ENCODE measurements at regions not wholly inside any gene's neighbourhood (a gene's known extent, or its start where the extent isn't known, plus 50 kb on each side); places are given as distances from the start of the nearest gene placed in this dataset.

DNA sequence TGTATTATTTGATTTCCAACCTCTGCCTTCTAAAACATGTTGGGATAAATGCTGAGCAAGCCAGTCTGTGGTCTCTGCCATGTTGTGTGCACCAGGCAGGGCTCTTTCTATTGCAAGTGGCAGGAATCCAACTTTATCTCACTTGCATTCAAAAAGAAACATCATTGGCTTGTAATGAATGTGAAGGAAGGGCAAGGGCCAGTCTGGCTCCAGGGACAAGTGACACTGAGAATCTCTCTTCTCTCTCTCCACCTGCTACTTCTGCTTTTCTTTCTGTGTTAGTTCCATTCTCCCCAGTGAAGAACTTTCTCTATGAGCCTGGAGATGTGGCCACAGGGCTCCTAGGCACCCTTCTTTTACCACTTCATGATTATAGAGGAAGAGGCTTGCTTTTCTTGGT lies 329.9 kb upstream of the NCAM1 start:
- Histone ChIP-seq H3K9me3 (replicated peaks in 1 of 2; ENCODE audit: control insufficient read depth in 2 of 2, insufficient read depth in 1 of 2, low read depth in 1 of 2, low read length in 2 of 2) (no peaks in the 10 kb centered on the region), H4K8ac (ENCODE audit: low read depth, low read length) (no peak overlapping the region), H3K4me2 (ENCODE audit: insufficient read depth, low read length, poor library complexity, severe bottlenecking) (no peak overlapping the region), H3K4me3 (ENCODE audit: low read length in 2 of 2) (no peak overlapping the region), H2BK5ac (ENCODE audit: low read length) (no peak overlapping the region), H3K4me1 (ENCODE audit: control insufficient read depth in 2 of 2, insufficient read depth in 1 of 2, low read depth in 1 of 2, low read length in 2 of 2) (peaks cover 0 to 2% of the 10 kb centered on the region in 2 donors), H3K14ac (ENCODE audit: low read length) (no peak overlapping the region), H3K18ac (ENCODE audit: low read length) (no peak overlapping the region), H3K36me3 (replicated peaks in 1 of 2; ENCODE audit: control insufficient read depth in 2 of 2, insufficient read depth in 2 of 2, low read length in 2 of 2) (no peaks in the 10 kb centered on the region), H2BK12ac (ENCODE audit: low read length) (no peak overlapping the region), H3K79me1 (ENCODE audit: low read depth, low read length) (no peaks in the 10 kb centered on the region), H3K27me3 (ENCODE audit: control insufficient read depth in 3 of 3, insufficient read depth in 3 of 3, low read depth in 1 of 3, low read length in 3 of 3) (no peaks in the 10 kb centered on the region), H2AFZ (ENCODE audit: low read length) (no peak overlapping the region), H3K23ac (ENCODE audit: low read depth, low read length, poor library complexity) (no peak overlapping the region), H2AK5ac (ENCODE audit: low read depth, low read length) (no peak overlapping the region), H4K91ac (ENCODE audit: low read depth, low read length, poor library complexity) (no peak overlapping the region), H3K4ac (ENCODE audit: low read length) (no peak overlapping the region), H2BK120ac (ENCODE audit: low read depth, low read length) (no peak overlapping the region), H2BK15ac (ENCODE audit: low read length) (no peak overlapping the region), H3K9ac (ENCODE audit: low read depth, low read length, poor library complexity) (no peak overlapping the region), H3K27ac (replicated peaks; ENCODE audit: low read length) (no peak overlapping the region)
- no peak for DNase-seq (ENCODE audit: low spot score)

GRCh38 chr11:112632866-112633505 lies 328.2 kb upstream of the NCAM1 start:
- Histone ChIP-seq H3K18ac (ENCODE audit: low read length) (no peak overlapping the region), H2BK15ac (ENCODE audit: low read length) (no peak overlapping the region), H2AK5ac (ENCODE audit: low read depth, low read length) (no peak overlapping the region), H2BK5ac (ENCODE audit: low read length) (no peak overlapping the region), H3K4me2 (ENCODE audit: insufficient read depth, low read length, poor library complexity, severe bottlenecking) (no peak overlapping the region), H3K79me1 (ENCODE audit: low read depth, low read length) (no peaks in the 10 kb centered on the region), H3K4me1 (ENCODE audit: control insufficient read depth in 2 of 2, insufficient read depth in 1 of 2, low read depth in 1 of 2, low read length in 2 of 2) (peaks cover 0 to 2% of the 10 kb centered on the region in 2 donors), H2BK12ac (ENCODE audit: low read length) (no peak overlapping the region), H2BK120ac (ENCODE audit: low read depth, low read length) (no peak overlapping the region), H3K4ac (ENCODE audit: low read length) (no peak overlapping the region), H3K9me3 (replicated peaks in 1 of 2; ENCODE audit: control insufficient read depth in 2 of 2, insufficient read depth in 1 of 2, low read depth in 1 of 2, low read length in 2 of 2) (peaks cover 0 to 3% of the 10 kb centered on the region in 2 donors), H3K4me3 (ENCODE audit: low read length in 2 of 2) (no peak overlapping the region), H3K27ac (replicated peaks; ENCODE audit: low read length) (no peak overlapping the region), H3K27me3 (ENCODE audit: control insufficient read depth in 3 of 3, insufficient read depth in 3 of 3, low read depth in 1 of 3, low read length in 3 of 3) (no peaks in the 10 kb centered on the region), H2AFZ (ENCODE audit: low read length) (no peak overlapping the region), H3K36me3 (replicated peaks in 1 of 2; ENCODE audit: control insufficient read depth in 2 of 2, insufficient read depth in 2 of 2, low read length in 2 of 2) (no peaks in the 10 kb centered on the region), H3K23ac (ENCODE audit: low read depth, low read length, poor library complexity) (no peak overlapping the region), H3K14ac (ENCODE audit: low read length) (no peak overlapping the region), H4K8ac (ENCODE audit: low read depth, low read length) (no peak overlapping the region), H3K9ac (ENCODE audit: low read depth, low read length, poor library complexity) (no peak overlapping the region), H4K91ac (ENCODE audit: low read depth, low read length, poor library complexity) (no peak overlapping the region)
- DNase-seq (ENCODE audit: low spot score), result no peak
- WGBS, 2 donors (ENCODE audit: extremely low coverage in 2 of 2, insufficient read length in 2 of 2, insufficient replicate concordance in 1 of 2), result no CpG with 5 or more reads among the region's 5 CpGs

DNA sequence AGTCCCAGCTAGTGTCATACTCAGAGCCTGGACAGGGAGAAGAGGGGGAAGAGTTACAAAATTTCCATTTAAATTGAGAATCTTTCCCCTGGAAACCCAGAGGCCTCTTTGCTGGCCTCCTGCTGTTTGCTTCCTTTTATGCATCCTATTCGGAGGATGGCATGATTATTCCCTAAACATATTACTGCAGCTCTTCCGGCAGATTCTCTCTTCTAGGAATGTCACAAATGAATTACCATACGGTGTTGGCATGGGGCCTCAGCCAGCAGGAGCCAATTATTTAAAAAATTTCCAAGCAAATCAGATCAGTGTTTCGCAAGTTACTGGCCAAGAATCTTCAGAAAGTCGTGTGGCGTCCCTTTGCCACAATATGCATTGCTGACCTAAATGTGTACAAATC lies 326.7 kb upstream of the NCAM1 start:
- Histone ChIP-seq H2BK120ac (ENCODE audit: low read depth, low read length) (no peak overlapping the region), H3K9me3 (replicated peaks in 1 of 2; ENCODE audit: control insufficient read depth in 2 of 2, insufficient read depth in 1 of 2, low read depth in 1 of 2, low read length in 2 of 2) (peaks cover 0 to 3% of the 10 kb centered on the region in 2 donors), H3K27ac (replicated peaks; ENCODE audit: low read length) (no peak overlapping the region), H4K8ac (ENCODE audit: low read depth, low read length) (no peak overlapping the region), H3K4ac (ENCODE audit: low read length) (no peak overlapping the region), H3K36me3 (replicated peaks in 1 of 2; ENCODE audit: control insufficient read depth in 2 of 2, insufficient read depth in 2 of 2, low read length in 2 of 2) (no peaks in the 10 kb centered on the region), H4K91ac (ENCODE audit: low read depth, low read length, poor library complexity) (no peak overlapping the region), H3K9ac (ENCODE audit: low read depth, low read length, poor library complexity) (no peak overlapping the region), H2BK12ac (ENCODE audit: low read length) (no peak overlapping the region), H2AFZ (ENCODE audit: low read length) (peak overlapping the region; percentile 58), H3K4me1 (ENCODE audit: control insufficient read depth in 2 of 2, insufficient read depth in 1 of 2, low read depth in 1 of 2, low read length in 2 of 2) (peaks cover 0 to 2% of the 10 kb centered on the region in 2 donors), H3K4me3 (ENCODE audit: low read length in 2 of 2) (no peak overlapping the region), H3K14ac (ENCODE audit: low read length) (no peak overlapping the region), H2BK15ac (ENCODE audit: low read length) (peak overlapping the region; percentile 11), H2BK5ac (ENCODE audit: low read length) (no peak overlapping the region), H3K27me3 (ENCODE audit: control insufficient read depth in 3 of 3, insufficient read depth in 3 of 3, low read depth in 1 of 3, low read length in 3 of 3) (no peaks in the 10 kb centered on the region), H3K18ac (ENCODE audit: low read length) (no peak overlapping the region), H3K4me2 (ENCODE audit: insufficient read depth, low read length, poor library complexity, severe bottlenecking) (no peak overlapping the region), H3K79me1 (ENCODE audit: low read depth, low read length) (no peaks in the 10 kb centered on the region), H3K23ac (ENCODE audit: low read depth, low read length, poor library complexity) (no peak overlapping the region), H2AK5ac (ENCODE audit: low read depth, low read length) (no peak overlapping the region)
- no CpG with 5 or more reads among the region's 6 CpGs for WGBS, 2 donors (ENCODE audit: extremely low coverage in 2 of 2, insufficient read length in 2 of 2, insufficient replicate concordance in 1 of 2)
- no peak for DNase-seq (ENCODE audit: low spot score)

- Histone ChIP-seq H3K14ac (ENCODE audit: low read length) (no peak overlapping the region), H4K91ac (ENCODE audit: low read depth, low read length, poor library complexity) (no peak overlapping the region), H3K9me3 (replicated peaks in 1 of 2; ENCODE audit: control insufficient read depth in 2 of 2, insufficient read depth in 1 of 2, low read depth in 1 of 2, low read length in 2 of 2) (peaks cover 0 to 3% of the 10 kb centered on the region in 2 donors), H2AFZ (ENCODE audit: low read length) (no peak overlapping the region), H2BK5ac (ENCODE audit: low read length) (no peak overlapping the region), H4K8ac (ENCODE audit: low read depth, low read length) (no peak overlapping the region), H3K79me1 (ENCODE audit: low read depth, low read length) (no peaks in the 10 kb centered on the region), H2BK120ac (ENCODE audit: low read depth, low read length) (no peak overlapping the region), H3K27ac (replicated peaks; ENCODE audit: low read length) (no peak overlapping the region), H3K18ac (ENCODE audit: low read length) (no peak overlapping the region), H3K4me2 (ENCODE audit: insufficient read depth, low read length, poor library complexity, severe bottlenecking) (no peak overlapping the region), H2AK5ac (ENCODE audit: low read depth, low read length) (no peak overlapping the region), H2BK12ac (ENCODE audit: low read length) (no peak overlapping the region), H2BK15ac (ENCODE audit: low read length) (peak overlapping the region; percentile 11), H3K36me3 (replicated peaks in 1 of 2; ENCODE audit: control insufficient read depth in 2 of 2, insufficient read depth in 2 of 2, low read length in 2 of 2) (no peaks in the 10 kb centered on the region), H3K4me1 (ENCODE audit: control insufficient read depth in 2 of 2, insufficient read depth in 1 of 2, low read depth in 1 of 2, low read length in 2 of 2) (peaks cover 0 to 2% of the 10 kb centered on the region in 2 donors), H3K23ac (ENCODE audit: low read depth, low read length, poor library complexity) (no peak overlapping the region), H3K27me3 (ENCODE audit: control insufficient read depth in 3 of 3, insufficient read depth in 3 of 3, low read depth in 1 of 3, low read length in 3 of 3) (no peaks in the 10 kb centered on the region), H3K4ac (ENCODE audit: low read length) (no peak overlapping the region), H3K9ac (ENCODE audit: low read depth, low read length, poor library complexity) (no peak overlapping the region), H3K4me3 (ENCODE audit: low read length in 2 of 2) (no peak overlapping the region)
- no CpG with 5 or more reads among the region's 8 CpGs for WGBS, 2 donors (ENCODE audit: extremely low coverage in 2 of 2, insufficient read length in 2 of 2, insufficient replicate concordance in 1 of 2)
- no peak for DNase-seq (ENCODE audit: low spot score)
Measured at GRCh38 chr11:112634995-112635737, 326.1 kb upstream of the NCAM1 start.

Measured in neuronal stem cell (in vitro differentiated cells).